NCI-H2107 treated with DMSO at 0.1 percent for 48 hours (cell line): ENCODE measurements at regions not wholly inside any gene's neighbourhood (a gene's known extent, or its start where the extent isn't known, plus 50 kb on each side); places are given as distances from the start of the nearest gene placed in this dataset.
"Not testable (repeated sequence)": the region's sequence is repeated elsewhere in the genome, so short reads cannot be mapped to it uniquely, and the experiment has no call there.

Source experiments
- DNase-seq: peaks from one replicate; lab custom pipeline; 2025; ENCODE audit not compliant: unreplicated experiment; lab: John Stamatoyannopoulos, UW

DNA sequence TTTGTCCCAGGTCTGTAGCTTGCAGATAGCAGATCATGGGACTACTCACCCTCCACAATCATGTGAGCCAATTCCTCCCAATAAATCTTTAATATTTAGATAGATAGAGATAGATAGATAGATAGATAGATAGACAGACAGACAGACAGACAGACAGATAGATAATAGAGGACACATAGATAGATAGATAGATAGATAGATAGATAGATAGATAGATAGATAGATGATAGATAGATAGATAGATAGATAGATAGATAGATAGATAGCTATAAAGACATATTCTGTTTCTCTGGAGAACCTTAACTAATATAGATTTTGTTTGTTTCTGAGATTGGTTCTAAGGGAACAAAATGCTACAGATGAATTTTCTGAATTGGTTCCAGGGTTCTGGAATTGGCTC, 82.3 kb upstream of the PRDX6 start:
- DNase-seq = not testable (repeated sequence)

DNA sequence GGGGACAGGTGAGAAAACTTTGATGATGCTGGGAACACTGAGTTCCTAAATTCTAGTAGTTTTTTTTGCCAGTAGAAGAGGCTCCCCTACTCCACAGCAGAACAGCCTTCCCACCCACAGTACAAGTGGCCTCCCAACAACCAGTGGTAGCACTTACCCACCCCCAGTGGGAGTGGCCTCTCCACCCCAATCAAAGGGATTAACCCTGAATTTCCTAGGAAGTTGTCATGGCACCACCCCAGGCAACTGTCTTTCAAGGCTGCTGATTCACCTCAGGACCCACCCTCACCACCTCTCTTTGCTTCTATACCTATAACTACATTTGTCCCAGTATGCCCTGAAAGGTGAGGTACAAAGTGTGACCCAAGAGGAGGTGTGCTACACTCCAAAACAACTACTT, 81.4 kb upstream of the PRDX6 start:
- DNase-seq = no peak

DNA sequence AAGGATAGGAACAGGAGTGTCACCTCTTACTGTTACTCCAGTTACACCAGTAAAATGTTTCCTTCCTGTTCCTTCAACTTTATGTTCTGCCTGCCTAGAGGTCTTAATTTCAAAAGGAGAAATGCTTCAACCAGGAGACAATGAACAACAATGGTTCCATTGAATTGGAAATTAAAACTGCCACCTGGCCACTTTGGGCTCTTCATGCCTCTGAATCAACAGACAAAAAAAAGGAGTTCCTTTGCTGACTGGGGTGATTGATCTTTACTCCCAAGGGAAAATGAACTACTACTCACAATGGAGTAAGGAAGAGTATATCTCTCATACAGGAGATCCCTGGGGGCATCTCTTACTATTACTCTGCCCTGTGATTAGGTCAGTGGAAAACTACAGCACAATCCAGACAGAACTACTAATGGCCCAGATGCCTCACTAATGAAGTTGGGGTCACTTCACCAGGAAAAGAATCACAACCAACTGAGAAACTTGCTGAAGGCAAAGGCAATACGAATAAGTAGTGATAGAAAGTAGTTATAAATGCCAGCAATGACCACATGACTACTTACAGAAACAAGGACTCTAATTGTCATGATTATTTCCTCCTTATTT, 76.6 kb upstream of the PRDX6 start:
- DNase-seq = no peak

DNA sequence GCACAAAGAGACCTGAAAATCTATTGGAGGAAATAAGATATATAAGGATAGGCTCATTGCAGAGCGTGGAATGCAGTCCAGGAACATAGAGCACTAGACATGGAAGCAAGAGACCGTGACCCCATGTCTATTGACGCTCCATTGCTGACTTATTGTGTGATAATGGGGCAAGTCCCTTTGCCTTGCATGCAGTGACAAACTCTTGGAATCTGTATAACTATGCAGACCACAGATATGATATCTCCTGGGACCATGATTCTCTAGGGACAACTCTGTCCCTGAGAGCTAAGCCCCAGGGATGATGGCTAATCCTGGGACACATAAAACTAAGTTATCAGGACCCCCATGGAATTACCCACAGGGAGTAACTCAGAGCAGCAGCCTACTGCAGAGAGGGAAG, 73.1 kb upstream of the PRDX6 start:
- no peak for DNase-seq

DNA sequence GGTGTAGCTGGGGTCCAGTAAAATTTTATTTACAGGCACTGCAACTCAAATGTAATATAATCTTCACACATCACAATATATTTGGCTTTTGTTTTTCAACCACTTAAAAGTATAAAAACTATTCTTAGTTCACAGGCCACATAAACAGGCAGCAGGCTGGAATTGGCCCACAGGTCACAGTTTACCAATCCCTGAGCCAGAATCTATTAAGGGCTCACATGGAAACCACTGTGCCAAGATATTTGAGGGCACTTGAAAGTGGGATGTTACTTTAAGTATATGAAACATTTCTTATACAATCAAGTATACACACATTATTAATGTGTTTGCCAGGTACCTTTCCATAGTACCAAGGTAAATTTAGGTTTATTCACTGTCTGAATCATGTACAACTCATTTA, 71.9 kb upstream of the PRDX6 start:
- no peak for DNase-seq

DNA sequence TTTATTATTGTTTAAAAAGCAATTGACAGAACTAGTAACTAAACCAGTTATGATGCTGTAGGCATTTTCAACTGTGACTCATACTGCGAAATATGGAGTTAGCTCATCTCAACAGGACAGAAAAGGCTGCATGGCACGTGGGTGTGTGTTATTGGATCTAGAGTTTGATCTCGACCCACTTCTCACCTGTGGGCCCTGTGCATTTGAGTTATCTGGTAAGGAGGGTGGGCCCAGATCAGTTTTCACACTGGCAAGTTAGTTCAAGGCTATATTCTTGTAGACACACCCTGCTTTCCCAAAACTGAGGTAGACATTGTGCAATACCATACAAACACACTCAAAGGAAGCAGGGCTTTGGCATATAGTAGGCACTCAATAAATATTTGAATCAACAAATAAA, 71.3 kb upstream of the PRDX6 start:
- DNase-seq = no peak

DNA sequence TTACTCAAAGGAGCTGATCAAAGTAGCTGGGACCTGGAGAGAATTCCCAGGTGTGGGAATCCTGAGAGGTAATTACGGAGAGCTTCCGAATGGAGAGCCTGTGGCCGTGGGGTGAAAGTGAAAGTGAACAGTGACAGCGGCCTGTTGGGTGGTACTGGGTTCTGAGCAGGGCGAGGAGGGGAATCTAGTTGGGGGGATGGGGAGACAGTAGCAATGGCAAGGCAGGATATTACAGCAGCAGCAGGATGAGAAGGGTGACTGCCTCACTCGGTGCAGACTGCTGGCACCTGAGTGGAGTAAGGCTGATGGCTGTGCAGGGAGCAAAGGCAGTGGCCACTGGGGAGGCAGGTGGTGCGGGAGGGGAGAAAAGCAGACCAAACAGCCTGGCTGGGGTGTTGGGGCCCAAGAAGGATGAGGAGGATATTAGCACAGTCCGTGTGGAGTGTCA, 70.3 kb upstream of the PRDX6 start:
- DNase-seq = peak; percentile 24

DNA sequence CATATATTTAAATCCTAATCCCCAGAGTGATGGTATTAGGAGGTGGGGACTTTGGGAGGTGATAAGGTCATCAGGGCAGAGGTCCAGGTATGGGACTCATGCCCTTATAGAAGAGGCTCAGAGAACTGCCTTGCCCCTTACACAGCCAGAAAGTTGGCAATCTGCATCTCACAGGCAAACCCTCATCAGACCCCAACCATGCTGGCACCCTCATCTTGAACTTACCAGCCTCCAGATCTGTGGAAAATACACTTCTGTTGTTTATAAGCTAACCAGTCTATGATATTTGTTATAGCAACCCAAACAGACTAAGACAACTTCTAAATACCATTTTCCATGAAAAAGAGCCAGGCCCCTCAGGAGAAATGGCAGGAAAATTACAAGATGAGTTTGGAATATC, 69.3 kb upstream of the PRDX6 start:
- no peak for DNase-seq

DNA sequence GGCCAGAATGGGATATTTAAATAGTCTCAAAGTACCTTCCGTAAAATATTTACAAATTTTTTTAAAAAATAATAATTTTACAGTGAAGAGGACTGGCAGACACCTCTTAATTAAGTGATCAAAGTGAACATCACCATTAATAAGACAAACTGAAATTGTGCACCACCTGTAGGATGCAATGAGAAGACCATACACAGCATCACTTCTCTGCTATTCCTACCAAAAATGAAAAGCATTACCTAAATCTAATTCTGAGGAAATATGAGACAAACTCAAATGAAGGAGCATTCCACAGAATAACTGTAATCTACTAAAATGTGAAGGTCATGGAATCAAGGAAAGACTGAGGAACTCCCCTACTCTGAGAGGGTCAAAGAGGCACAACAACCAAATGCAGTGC, 68.2 kb upstream of the PRDX6 start:
- no peak for DNase-seq

DNA sequence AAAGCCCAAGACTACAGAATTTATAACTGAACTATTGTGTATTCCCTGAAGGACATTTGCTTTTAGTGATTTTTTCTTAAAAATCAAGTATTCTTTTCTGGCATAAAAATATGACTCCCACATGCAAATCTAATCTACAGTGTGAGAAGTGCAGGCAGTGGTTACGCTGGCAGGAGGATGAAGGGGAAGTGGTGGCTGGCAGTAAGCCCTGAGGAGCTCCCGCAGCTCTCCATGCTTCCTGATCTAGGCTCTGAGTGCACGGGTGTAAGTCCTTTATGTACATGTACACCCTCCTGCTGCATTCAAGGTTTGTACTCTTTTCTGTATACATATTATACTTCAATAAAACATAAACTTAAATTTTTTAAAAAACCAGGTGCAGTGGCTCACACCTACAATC, 67.5 kb upstream of the PRDX6 start:
- no peak for DNase-seq

DNA sequence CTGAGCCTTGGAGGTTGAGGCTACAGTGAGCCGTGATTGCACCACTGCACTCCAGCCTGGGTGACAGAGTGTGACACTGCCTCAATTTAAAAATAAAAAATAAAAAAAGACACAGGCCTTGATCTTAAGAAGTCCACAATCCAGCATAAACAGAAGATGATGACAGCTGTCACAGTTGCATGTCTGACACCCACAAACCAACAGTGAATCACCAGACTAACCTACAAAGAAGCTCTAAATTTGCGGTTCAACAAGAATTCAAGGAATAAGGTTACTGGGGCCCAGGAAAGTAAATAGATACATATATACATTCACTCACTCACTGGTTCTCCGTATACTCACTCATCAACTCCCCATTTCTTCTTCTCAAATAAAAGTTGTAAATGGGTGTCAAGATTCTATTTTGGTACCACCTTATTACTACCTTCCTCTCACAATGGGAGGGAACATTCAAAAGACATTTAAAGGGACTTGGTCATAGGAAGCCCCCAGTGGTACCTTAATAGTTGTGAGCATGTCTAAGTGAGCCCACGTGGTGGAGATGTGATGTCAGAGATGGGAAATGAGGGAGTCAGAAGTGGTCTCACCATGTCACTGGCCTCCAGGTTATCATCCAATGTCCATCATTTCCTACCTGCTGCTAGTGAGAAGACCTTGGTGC, 66.9 kb upstream of the PRDX6 start:
- no peak for DNase-seq

DNA sequence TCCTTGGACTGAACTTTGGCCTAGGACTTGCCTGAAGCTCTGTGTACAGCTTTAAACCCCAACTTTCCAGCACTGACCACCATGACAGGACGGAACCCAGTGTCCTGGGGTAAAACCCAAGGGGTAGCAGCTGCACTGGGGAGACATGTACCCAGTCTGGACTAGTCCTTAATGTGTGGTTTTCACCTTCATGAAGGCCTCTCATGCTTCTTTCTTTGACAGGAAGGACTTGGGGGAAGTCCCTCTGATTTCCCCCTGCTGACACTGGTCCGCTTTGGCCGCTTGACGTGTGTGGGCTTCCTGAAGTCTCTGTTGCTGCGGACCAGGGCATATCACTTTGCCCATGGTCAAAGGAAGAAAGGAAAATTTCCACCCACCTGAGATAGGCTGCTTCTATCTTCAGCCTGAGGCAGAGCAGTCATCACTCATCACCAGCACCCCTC, 66.3 kb upstream of the PRDX6 start:
- no peak for DNase-seq

DNA sequence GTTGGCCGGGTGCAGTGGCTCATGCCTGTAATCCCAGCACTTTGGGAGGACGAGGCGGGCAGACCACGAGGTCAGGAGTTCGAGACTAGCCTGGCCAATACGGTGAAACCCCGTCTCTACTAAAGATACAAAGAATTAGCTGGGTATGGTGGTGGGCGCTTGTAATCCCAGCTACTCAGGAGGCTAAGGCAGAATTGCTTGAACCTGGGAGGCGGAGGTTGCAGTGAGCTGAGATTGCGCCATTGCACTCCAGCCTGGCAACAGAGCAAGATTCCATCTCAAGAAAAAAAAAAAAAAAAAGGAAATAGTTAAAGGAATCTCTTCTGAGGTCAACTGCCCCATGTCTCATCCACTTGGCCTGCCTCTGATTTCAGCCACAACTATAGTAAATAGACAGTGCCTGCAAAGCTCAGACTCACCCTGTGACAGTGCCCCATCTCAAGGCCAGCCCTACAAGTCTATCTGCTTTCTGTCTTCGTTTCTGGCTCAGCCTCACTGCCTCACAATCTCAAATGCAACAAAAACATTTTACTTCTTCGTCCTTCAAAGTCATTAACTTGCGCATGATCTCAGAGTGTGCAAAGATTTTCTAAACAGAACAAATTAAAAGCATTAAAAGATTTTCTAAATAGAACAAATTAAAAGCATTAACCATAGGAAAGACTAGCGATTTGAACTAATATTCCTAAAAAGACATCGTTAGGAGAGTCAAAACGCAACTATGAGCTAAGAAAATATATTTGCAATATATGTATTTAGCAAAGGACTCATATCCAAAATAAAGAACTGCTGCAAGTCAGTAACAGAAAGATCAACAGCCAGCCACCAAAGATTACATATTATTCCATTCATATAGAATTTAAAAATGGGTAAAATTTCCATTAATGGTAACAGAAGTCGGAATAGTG, 65.0 kb upstream of the PRDX6 start:
- no peak for DNase-seq

DNA sequence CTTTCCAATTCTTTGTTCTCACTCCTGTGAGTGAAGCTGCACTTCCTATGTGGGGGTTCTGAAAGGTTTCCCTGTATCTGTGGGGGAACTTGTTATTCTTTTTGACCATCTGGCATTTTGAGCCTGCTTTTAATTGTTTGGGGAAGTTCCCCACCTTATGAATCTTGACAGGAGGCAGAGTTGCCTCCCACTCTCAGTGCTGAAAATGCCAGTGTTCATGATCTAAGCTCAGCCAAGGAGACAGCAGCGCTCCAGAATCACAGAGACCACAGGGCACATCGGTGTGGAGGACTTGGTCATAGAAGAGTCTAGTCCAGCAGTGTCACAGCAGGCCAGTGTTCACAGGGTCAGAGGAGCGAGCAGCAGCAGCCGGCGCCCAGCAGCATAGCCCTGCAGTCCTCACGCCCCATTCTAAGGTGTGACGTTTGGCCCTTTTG, 63.8 kb upstream of the PRDX6 start:
- no peak for DNase-seq

DNA sequence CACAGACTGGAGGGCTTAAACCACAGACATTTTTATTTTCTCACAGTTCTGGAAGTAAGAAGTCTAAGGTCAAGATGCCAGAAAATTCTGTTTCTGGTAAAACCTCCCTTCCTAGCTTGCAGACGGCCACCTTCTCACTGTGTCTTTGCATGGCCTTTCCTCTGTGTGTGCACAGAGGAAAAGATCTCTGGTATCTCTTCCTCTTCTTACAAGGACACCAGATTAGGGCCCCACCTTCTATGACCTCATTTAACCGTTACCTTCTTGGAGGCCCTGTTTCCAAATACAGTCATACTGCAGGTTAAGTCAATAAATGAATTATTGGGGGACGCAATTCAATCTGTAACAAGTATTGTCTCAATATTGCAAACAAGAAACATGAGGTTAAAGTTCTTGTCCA, 63.0 kb upstream of the PRDX6 start:
- DNase-seq = no peak

DNA sequence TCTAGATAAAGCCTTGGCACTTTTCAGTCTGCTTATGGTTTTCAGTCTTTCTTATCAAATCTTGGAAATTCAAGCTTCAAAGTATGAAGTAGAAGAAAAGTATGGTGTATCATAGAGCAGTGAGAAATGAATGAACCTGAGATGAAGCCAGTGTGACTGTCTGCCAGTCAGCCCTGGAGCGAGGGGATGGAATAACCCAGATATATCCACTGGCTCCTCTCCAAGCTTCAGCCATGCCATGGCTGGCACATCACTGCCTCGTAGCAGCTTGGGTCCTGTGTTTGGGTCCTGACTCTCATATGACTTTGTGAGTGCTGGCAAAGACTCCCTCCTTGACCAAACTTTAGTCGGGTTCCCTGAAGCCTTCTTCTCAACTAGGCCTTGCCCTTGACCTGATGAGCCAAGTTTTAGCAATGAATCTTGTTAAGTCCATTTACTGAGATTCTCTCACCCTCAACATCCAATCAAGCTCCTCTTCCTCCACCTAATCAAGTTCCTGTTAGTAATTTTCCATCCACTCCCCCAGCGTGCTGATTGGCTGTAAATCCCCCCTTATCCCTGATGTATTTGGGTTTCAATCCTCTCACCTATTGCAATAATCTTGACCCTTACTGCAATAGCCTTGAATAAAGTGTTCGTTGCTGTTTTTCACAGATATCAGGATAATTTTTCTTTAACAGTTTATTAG, 62.5 kb upstream of the PRDX6 start:
- DNase-seq = no peak

DNA sequence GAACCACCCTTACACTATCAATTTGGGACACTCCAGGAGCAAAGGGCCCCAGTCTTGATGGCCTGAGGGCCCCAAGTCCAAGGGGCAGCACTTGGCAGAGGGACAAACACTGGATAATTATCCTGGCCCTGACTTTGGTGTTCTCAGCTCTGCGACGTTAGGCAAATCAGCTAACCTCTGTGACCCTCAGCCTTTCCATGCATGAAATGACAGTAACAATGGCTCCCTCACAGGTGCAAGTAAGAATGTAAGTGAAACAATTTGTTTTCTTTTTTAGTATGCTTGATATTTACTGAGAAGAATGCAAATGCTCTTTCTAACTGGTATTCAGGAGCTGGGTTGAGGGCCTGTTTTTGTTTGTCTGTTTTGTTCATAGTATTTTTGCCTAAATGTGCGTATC, 61.6 kb upstream of the PRDX6 start:
- DNase-seq = no peak

DNA sequence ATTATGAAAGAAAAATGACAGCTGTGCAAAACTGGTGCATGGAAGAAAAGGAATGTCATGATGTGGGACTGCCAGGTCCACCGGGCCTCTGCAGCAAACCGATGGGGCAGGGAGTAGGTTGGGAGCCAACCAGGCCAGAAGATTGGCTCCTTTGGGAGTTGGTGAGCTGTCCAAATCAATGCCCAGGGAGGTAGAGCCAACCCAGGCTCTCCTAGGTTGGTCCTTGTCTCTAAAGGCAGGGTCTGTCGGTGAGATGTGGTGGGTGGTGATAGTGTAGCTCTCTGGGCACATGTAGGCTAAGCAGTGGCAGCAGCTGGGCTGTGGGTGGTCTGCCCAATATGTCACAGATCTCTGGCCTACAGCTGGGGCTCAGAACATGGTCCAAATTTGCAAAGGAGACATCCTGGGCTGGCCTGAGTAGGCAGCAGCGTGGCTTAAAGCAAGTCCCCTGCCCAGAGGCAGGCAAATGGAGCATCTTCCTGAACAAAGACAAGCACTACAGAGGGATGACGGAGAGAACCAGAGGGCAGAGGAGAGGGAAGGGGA, 61.2 kb upstream of the PRDX6 start:
- DNase-seq = no peak

DNA sequence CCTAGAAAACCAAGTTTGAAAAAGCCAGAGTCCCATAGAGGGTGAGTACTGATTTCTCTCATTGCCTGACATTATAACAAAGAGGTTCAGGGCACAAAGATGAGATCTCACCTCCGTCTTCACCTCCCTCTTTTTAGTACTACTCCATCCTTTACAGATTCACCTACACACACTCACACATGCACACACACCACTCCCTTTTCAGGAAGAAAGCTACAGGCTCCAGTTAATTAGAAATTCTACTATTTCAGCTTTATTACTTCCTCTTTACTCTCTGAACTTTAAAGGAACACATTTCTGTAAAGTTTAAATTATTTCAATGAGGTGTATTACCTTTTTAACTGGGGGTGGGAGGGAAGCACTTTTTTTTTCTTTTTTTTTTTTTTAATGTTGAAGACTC, 59.6 kb upstream of the PRDX6 start:
- DNase-seq = no peak

DNA sequence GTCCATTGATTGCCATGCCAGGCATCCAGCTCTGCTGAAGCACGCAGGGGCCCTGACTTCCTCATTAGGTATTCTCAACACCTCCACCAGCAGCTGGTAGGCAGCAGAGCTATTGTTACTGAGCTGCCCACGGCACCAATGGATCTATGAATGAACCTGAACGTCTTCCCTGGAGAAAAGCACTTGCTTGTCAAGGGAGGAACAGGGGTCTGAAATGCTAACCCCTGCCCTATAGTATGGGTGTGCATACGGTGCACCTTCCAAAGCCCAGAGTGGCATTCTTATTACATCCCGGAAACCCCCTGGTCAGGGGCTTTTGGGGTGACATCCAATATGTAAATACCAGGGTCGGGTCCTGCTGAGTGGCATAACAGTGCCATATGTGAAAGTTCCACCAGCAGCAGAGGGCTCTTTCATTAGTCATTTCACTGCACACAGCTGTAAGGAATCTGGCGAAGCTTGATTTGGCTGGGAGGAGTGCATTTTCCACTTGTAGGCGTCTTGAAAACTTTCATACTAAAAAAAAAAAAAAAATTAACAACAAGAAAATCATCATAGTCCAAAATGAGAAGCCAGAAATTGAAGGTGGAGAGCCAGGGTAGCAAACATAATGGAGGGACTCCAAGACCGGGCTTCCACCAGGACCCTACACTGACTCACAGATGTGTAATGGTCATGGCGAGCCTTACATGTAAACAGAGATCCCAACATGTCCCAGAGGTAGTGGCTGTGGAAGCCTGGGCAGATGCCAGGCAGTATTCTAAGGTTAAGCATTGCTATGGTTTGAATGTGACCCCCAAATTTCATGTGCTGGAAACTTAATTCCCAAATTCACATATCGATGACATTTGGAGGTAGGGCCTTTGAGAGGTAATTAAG, 58.8 kb upstream of the PRDX6 start:
- DNase-seq = no peak
